Fibroblast of mammary gland (primary cell): ENCODE measurements at regions not wholly inside any gene's neighbourhood (a gene's known extent, or its start where the extent isn't known, plus 50 kb on each side); places are given as distances from the start of the nearest gene placed in this dataset.
"Not testable (repeated sequence)": the region's sequence is repeated elsewhere in the genome, so short reads cannot be mapped to it uniquely, and the experiment has no call there.

Experiments used
- DNase-seq: peaks from one replicate; pipeline ENCODE4 v3.0.0-alpha.2; 2010; ENCODE audit warnings: low read depth
- H3K4me3 ChIP-seq: 2 replicates; pipeline ENCODE4 v1.5.1; 2011; ENCODE audit warnings: low read depth, mild to moderate bottlenecking, low read length, moderate library complexity; ENCODE audit not compliant: control insufficient read depth
- CTCF ChIP-seq: conservative IDR thresholded peaks from 2 replicates; pipeline ENCODE4 v1.5.1; 2011; ENCODE audit warnings: low read depth, low read length, inconsistent platforms; ENCODE audit not compliant: control insufficient read depth, insufficient read depth

GRCh38 chr2:234863043-234863934 lies 88.5 kb upstream of the SH3BP4 start:
- H3K4me3 ChIP-seq: no peak overlapping the region
- TF ChIP-seq CTCF: no peak
- DNase-seq: peak; percentile 89

- TF ChIP-seq CTCF: no peak
- peak; percentile 10 for DNase-seq
- H3K4me3 ChIP-seq: no peak overlapping the region
Measured at GRCh38 chr2:234861841-234862735, 89.7 kb upstream of the SH3BP4 start.

- not testable (repeated sequence) for DNase-seq, H3K4me3 ChIP-seq
Measured at GRCh38 chr2:234859330-234859872, 92.4 kb upstream of the SH3BP4 start.

GRCh38 chr2:234858790-234859329 lies 93.0 kb upstream of the SH3BP4 start:
- no peak for DNase-seq
- no peak overlapping the region for H3K4me3 ChIP-seq
- TF ChIP-seq CTCF: no peak

- DNase-seq: no peak
- H3K4me3 ChIP-seq: no peak overlapping the region
- TF ChIP-seq CTCF: no peak
Measured at GRCh38 chr2:234858145-234858544, 93.7 kb upstream of the SH3BP4 start.

- H3K4me3 ChIP-seq: no peak overlapping the region
- no peak for TF ChIP-seq CTCF
- peak; percentile 36 for DNase-seq
Measured at GRCh38 chr2:234853729-234854128, 98.1 kb upstream of the SH3BP4 start.
